GM12878 (cell line): ENCODE measurements at regions not wholly inside any gene's neighbourhood (a gene's known extent, or its start where the extent isn't known, plus 50 kb on each side); places are given as distances from the start of the nearest gene placed in this dataset.

Source experiments
- ATAC-seq: fragments of 200-7000 bp; cut with Tn5 transposase; 3 replicates; pipeline ENCODE4 v1.9.1; 2020; ENCODE audit warnings: mild to moderate bottlenecking, moderate library complexity
- BruUV-seq: library from RNA; stranded (reverse); fragments of 400-500 nt; replicated peaks from 2 replicates; lab custom pipeline; 2021; lab: Mats Ljungman, UMichigan
- CTCF ChIA-PET: fragments of 300-600 bp; sonication (Branson Sonifier 250); formaldehyde crosslinking; extraction: SDS; loops from one replicate; lab custom pipeline; 2021; ENCODE audit warnings: inconsistent platforms; lab: Yijun Ruan, JAX
- POLR2A ChIA-PET: fragments of 350-600 bp; formaldehyde crosslinking; extraction: SDS; loops from one replicate; lab custom pipeline; 2021; ENCODE audit warnings: inconsistent platforms; lab: Charles Lee
- RAD21 ChIA-PET: fragments of 300-600 bp; sonication (Branson Sonifier 250); formaldehyde crosslinking; loops from one replicate; lab custom pipeline; 2023; ENCODE audit warnings: antibody characterized with exemption; ENCODE audit not compliant: unreplicated experiment; lab: Charles Lee
- SMC1A ChIA-PET: fragments of 300-600 bp; sonication (Branson Sonifier 250); formaldehyde crosslinking; loops from one replicate; lab custom pipeline; 2023; ENCODE audit not compliant: unreplicated experiment, uncharacterized antibody; lab: Charles Lee
- DNase-seq: peaks from one replicate; pipeline ENCODE4 v3.0.0-alpha.2; 2011; ENCODE audit warnings: low read depth, low spot score
- FAIRE-seq: peaks from 3 replicates; lab custom pipeline; 2011; peaks lifted over from hg19 to GRCh38; lab: Jason Lieb, UNC
- H2AFZ ChIP-seq: 2 replicates; pipeline ENCODE4 v1.6.0; 2011; ENCODE audit warnings: low read depth, low read length, control low read depth; ENCODE audit not compliant: control insufficient read depth
- H3K27ac ChIP-seq: 2 replicates; pipeline ENCODE4 v1.5.1; 2011; ENCODE audit warnings: control low read depth; ENCODE audit not compliant: control insufficient read depth, insufficient read depth
- H3K27me3 ChIP-seq, 2 experiments: replicated peaks in 1 of 2; 2 replicates each; pipeline versions ENCODE4 v1.6.0 to v1.6.1; 2011; ENCODE audit warnings: low read length in 1 of 2; ENCODE audit not compliant: control insufficient read depth in 2 of 2, insufficient read depth in 2 of 2
- H3K36me3 ChIP-seq, 2 experiments: 2 replicates each; pipeline ENCODE4 v1.5.1; 2011; ENCODE audit warnings: low read length in 1 of 2; ENCODE audit not compliant: control insufficient read depth in 2 of 2, insufficient read depth in 2 of 2
- H3K4me1 ChIP-seq: 2 replicates; pipeline ENCODE4 v1.6.1; 2011; ENCODE audit warnings: mild to moderate bottlenecking, low read length, moderate library complexity, mixed read lengths; ENCODE audit not compliant: control insufficient read depth, insufficient read depth
- H3K4me2 ChIP-seq: 2 replicates; pipeline ENCODE4 v1.6.0; 2011; ENCODE audit warnings: control low read depth; ENCODE audit not compliant: control insufficient read depth, insufficient read depth
- H3K4me3 ChIP-seq: fragments of 200-600 bp; sonication (generic); 2 replicates; pipeline ENCODE4 v1.5.1; 2016
- H3K79me2 ChIP-seq: 2 replicates; pipeline ENCODE4 v1.6.0; 2011; ENCODE audit warnings: low read length; ENCODE audit not compliant: control insufficient read depth, insufficient read depth
- H3K9ac ChIP-seq: 2 replicates; pipeline ENCODE4 v1.8.0; 2011; ENCODE audit warnings: low read length, control low read depth, mixed read lengths; ENCODE audit not compliant: control insufficient read depth, insufficient read depth
- H3K9me3 ChIP-seq: replicated peaks from 3 replicates; pipeline ENCODE4 v1.5.1; 2011; ENCODE audit warnings: mild to moderate bottlenecking, low read length; ENCODE audit not compliant: control insufficient read depth, insufficient read depth
- H4K20me1 ChIP-seq: 2 replicates; pipeline ENCODE4 v1.6.0; 2011; ENCODE audit not compliant: control insufficient read depth, insufficient read depth
- EP300 ChIP-seq, 2 experiments: fragments of 150-350 bp in 1 of 2; IDR thresholded peaks; 2 replicates each; pipeline ENCODE4 v1.6.1; 2011 to 2012; ENCODE audit warnings: low read depth in 2 of 2, low read length in 2 of 2, borderline replicate concordance in 1 of 2, improper control_type of control experiment in 1 of 2, inconsistent platforms in 1 of 2; ENCODE audit not compliant: control insufficient read depth in 1 of 2
- EZH2 ChIP-seq: IDR thresholded peaks from 2 replicates; pipeline ENCODE4 v1.6.1; 2012; ENCODE audit warnings: low read depth, mild to moderate bottlenecking, control low read depth, inconsistent platforms, low read length, borderline replicate concordance; ENCODE audit not compliant: control insufficient read depth
- MYB ChIP-seq: fragments of 150-350 bp; IDR thresholded peaks from 2 replicates; pipeline ENCODE4 v1.6.1; 2014; ENCODE audit warnings: mild to moderate bottlenecking, low read depth, low read length, borderline replicate concordance
- NBN ChIP-seq: fragments of 450-650 bp; IDR thresholded peaks from 2 replicates; pipeline ENCODE4 v1.6.1; 2016
- NR2C2 ChIP-seq: IDR thresholded peaks from 2 replicates; pipeline ENCODE4 v1.6.1; 2011; ENCODE audit warnings: borderline replicate concordance, low read depth; ENCODE audit not compliant: control insufficient read depth, insufficient read length
- NR2F1 ChIP-seq: fragments of 450-650 bp; conservative IDR thresholded peaks from 2 replicates; pipeline ENCODE4 v1.6.1; 2017; ENCODE audit warnings: mild to moderate bottlenecking
- PAX8 ChIP-seq: fragments of 450-650 bp; IDR thresholded peaks from 2 replicates; pipeline ENCODE4 v1.6.1; 2017; ENCODE audit warnings: mild to moderate bottlenecking, moderate library complexity
- PML ChIP-seq: IDR thresholded peaks from 2 replicates; pipeline ENCODE4 v1.6.1; 2012; ENCODE audit warnings: low read length, inconsistent platforms
- POLR2A ChIP-seq: IDR thresholded peaks from 2 replicates; pipeline ENCODE4 v1.6.1; 2011; ENCODE audit warnings: low read depth, mild to moderate bottlenecking, low read length
- POLR2AphosphoS2 ChIP-seq: IDR thresholded peaks from 2 replicates; pipeline ENCODE4 v1.6.1; 2011; ENCODE audit warnings: low read depth, mild to moderate bottlenecking, low read length, improper control_type of control experiment, moderate library complexity
- SIX5 ChIP-seq: IDR thresholded peaks from 2 replicates; pipeline ENCODE4 v1.6.1; 2011; ENCODE audit warnings: mild to moderate bottlenecking, low read depth, low read length, moderate library complexity; ENCODE audit not compliant: severe bottlenecking
- SREBF1 ChIP-seq: IDR thresholded peaks from 2 replicates; pipeline ENCODE4 v1.6.1; 2012; ENCODE audit warnings: mild to moderate bottlenecking, low read length
- SUPT20H ChIP-seq: IDR thresholded peaks from 2 replicates; pipeline ENCODE4 v1.6.1; 2011; ENCODE audit warnings: low read depth, mild to moderate bottlenecking, low read length, moderate library complexity, borderline replicate concordance; ENCODE audit not compliant: control insufficient read depth
- SUZ12 ChIP-seq: fragments of 200-600 bp; sonication (generic); IDR thresholded peaks from one replicate; pipeline ENCODE4 v1.6.1; 2018; ENCODE audit warnings: antibody characterized with exemption, mild to moderate bottlenecking; ENCODE audit not compliant: unreplicated experiment
- YY1 ChIP-seq: IDR thresholded peaks from 2 replicates; pipeline ENCODE4 v1.6.1; 2011; ENCODE audit warnings: low read depth, mild to moderate bottlenecking, low read length
- ZBTB4 ChIP-seq: fragments of 450-650 bp; formaldehyde crosslinking; IDR thresholded peaks from 2 replicates; pipeline ENCODE4 v1.4.0; 2022; ENCODE audit warnings: mild to moderate bottlenecking, moderate library complexity
- ZNF24 ChIP-seq: fragments of 450-650 bp; IDR thresholded peaks from 2 replicates; pipeline ENCODE4 v1.6.1; 2017; ENCODE audit warnings: antibody characterized with exemption, mild to moderate bottlenecking
- WGBS: methylation state at CpG from one replicate; pipeline ENCODE4 v1.1.6; 2016; ENCODE audit warnings: low lambda C conversion rate; ENCODE audit not compliant: insufficient replicate concordance, insufficient coverage; ENCODE audit errors: missing lambda C conversion rate; 5-methylcytosine and 5-hydroxymethylcytosine counted together
- in situ Hi-C: fragments of 300-500 bp; cut with MboI; formaldehyde crosslinking; loops from 9 replicates; pipeline ENCODE4 v1.14.3; 2018; ENCODE audit warnings: mixed read lengths
- intact Hi-C: fragments of 100-400 bp; cut with micrococcal nuclease; formaldehyde crosslinking; loops from one replicate; pipeline ENCODE4 v1.14.2; 2022; ENCODE audit not compliant: unreplicated experiment

DNA sequence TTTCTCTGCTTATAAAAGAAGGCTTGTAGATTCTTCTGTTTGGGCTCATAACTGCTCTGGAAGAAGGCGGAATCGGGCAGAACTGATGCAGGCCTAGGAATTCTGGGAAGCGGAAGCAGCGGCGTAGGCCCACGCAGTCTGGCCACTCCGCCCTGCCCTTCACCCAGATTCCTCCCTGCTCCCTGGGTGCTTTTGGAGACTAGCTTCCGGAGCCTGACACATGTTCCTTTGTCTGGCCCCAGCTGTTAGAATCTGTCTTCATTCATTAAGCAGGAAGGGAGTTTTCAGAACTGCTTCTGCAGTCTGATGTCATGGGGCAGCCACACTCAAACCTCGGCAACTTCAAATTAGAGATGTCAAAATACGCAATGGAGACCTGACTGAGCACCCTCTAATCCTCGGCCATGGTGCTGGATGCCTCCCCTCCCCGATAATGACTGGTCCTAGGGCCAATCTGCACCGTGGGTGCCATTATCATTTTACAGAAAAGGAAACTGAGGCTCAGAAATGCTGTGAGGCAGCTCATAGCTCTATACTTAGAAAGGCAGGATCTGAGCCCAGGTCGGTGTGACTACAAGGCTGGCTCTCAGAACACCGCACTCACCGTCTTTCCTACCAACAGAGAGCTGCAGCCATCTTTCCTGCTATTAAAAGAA lies 275.7 kb downstream of the MYCN start:
- H4K20me1 ChIP-seq, result no peaks in the 10 kb centered on the region
- intact Hi-C loops, result loop anchor here (5.0 kb wide), 1 partner anchor 579 kb away; no protein-coding TSS in a partner anchor
- DNase-seq, result no peak
- no peaks in the 10 kb centered on the region for H3K9me3 ChIP-seq
- no peak overlapping the region for H3K4me2 ChIP-seq
- no peak for ATAC-seq
- ChIA-PET CTCF (no interaction called here), SMC1A (no interaction called here), RAD21 (no interaction called here), POLR2A (no interaction called here)
- no peak overlapping the region for H2AFZ ChIP-seq
- no peak overlapping the region for H3K4me3 ChIP-seq
- in situ Hi-C loops, result no loop called here
- H3K36me3 ChIP-seq, result no peaks in the 10 kb centered on the region
- H3K27me3 ChIP-seq, result no peaks in the 10 kb centered on the region
- no peaks in the 10 kb centered on the region for H3K4me1 ChIP-seq
- TF ChIP-seq SUZ12, result no peak
- TF ChIP-seq SREBF1, result no peak
- no peak for TF ChIP-seq PAX8
- TF ChIP-seq NR2F1, result no peak
- no peak for TF ChIP-seq ZNF24
- TF ChIP-seq EZH2, result no peak
- no peak for TF ChIP-seq MYB
- H3K9ac ChIP-seq, result no peak overlapping the region
- 43% methylated on average over 16 of the region's 16 CpGs for WGBS
- no peak for FAIRE-seq
- BruUV-seq, result no TSS peak
- no peaks in the 10 kb centered on the region for H3K79me2 ChIP-seq
- H3K27ac ChIP-seq, result no peak overlapping the region

GRCh38 chr2:16214861-16215260 lies 274.5 kb downstream of the MYCN start:
- ChIA-PET CTCF (no interaction called here), SMC1A (no interaction called here), RAD21 (no interaction called here), POLR2A (no interaction called here)
- Histone ChIP-seq H3K9ac (no peak overlapping the region), H3K27ac (no peak overlapping the region), H3K79me2 (no peaks in the 10 kb centered on the region), H3K27me3 (no peaks in the 10 kb centered on the region), H3K36me3 (no peaks in the 10 kb centered on the region), H3K4me3 (no peak overlapping the region), H3K4me2 (no peak overlapping the region), H3K9me3 (no peaks in the 10 kb centered on the region), H4K20me1 (no peaks in the 10 kb centered on the region), H2AFZ (no peak overlapping the region), H3K4me1 (no peaks in the 10 kb centered on the region)
- intact Hi-C loops, result loop anchor here (5.0 kb wide), 1 partner anchor 578 kb away; no protein-coding TSS in a partner anchor
- no peak for DNase-seq
- in situ Hi-C loops, result no loop called here
- no peak for ATAC-seq
- 7% methylated on average over 5 of the region's 5 CpGs for WGBS
- BruUV-seq, result no TSS peak
- FAIRE-seq, result no peak
- TF ChIP-seq POLR2A (no peak), NR2C2 (no peak), ZBTB4 (no peak), POLR2AphosphoS2 (no peak), YY1 (no peak), SUPT20H (no peak), SIX5 (no peak), NBN (no peak), EP300 (IDR thresholded peaks at IDR 0.05; ENCODE audit: borderline replicate concordance in 1 of 2, control insufficient read depth in 1 of 2, low read depth in 2 of 2, low read length in 2 of 2) (no peak), PML (no peak)
